ENCODE measurements at regions not wholly inside any gene's neighbourhood (a gene's known extent, or its start where the extent isn't known, plus 50 kb on each side); places are given as distances from the start of the nearest gene placed in this dataset.
A peak's percentile ranks its signal among the peaks of the same experiment; 100 is the strongest.
"Not testable (repeated sequence)": the region's sequence is repeated elsewhere in the genome, so short reads cannot be mapped to it uniquely, and the experiment has no call there.

- no CpG with 5 or more reads among the region's 8 CpGs for WGBS (ENCODE audit: insufficient coverage, insufficient read length)
- not testable (repeated sequence) for H3K36me3 ChIP-seq (ENCODE audit: control insufficient read depth, insufficient read depth, low read length); H3K9me3 ChIP-seq (ENCODE audit: control insufficient read depth, insufficient read depth, low read length); H3K27me3 ChIP-seq (ENCODE audit: control insufficient read depth, insufficient read depth, low read length); DNase-seq (ENCODE audit: low read depth, low spot score); H3K4me3 ChIP-seq (ENCODE audit: low read length); H3K27ac ChIP-seq (ENCODE audit: low read length); H3K4me1 ChIP-seq (ENCODE audit: control insufficient read depth, insufficient read depth, low read length)
These were observed 333.7 kb upstream of the NPAP1 start for GRCh38 chr15:24341876-24342275.

GRCh38 chr15:24352777-24353176 lies 322.8 kb upstream of the NPAP1 start:
- not testable (repeated sequence) for H3K4me3 ChIP-seq (ENCODE audit: low read length); H3K27ac ChIP-seq (ENCODE audit: low read length); H3K36me3 ChIP-seq (ENCODE audit: control insufficient read depth, insufficient read depth, low read length); H3K4me1 ChIP-seq (ENCODE audit: control insufficient read depth, insufficient read depth, low read length); DNase-seq (ENCODE audit: low read depth, low spot score); H3K27me3 ChIP-seq (ENCODE audit: control insufficient read depth, insufficient read depth, low read length); H3K9me3 ChIP-seq (ENCODE audit: control insufficient read depth, insufficient read depth, low read length)
- WGBS (ENCODE audit: insufficient coverage, insufficient read length) = no CpG with 5 or more reads among the region's 6 CpGs

DNA sequence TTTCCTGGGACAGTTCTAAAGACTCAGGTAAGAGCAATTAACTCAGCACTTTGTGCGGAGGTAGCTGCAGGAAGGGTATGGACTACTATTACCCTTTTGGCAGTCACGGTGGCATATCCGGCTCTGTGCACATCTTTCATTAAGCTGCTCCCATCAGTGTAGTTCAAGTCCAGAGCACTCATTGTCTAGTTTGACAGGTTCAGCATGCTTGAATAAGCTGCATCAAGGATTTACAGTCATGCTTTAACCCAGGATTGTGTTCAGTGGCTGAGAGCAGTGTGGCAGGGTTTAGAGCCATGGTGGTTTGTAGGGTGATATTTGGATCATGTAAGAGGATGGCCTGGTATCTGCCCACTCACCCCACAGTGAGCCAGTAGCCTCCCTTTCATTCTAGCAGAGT lies 294.5 kb upstream of the NPAP1 start:
- not testable (repeated sequence) for H3K36me3 ChIP-seq (ENCODE audit: control insufficient read depth, insufficient read depth, low read length); H3K9me3 ChIP-seq (ENCODE audit: control insufficient read depth, insufficient read depth, low read length); H3K4me1 ChIP-seq (ENCODE audit: control insufficient read depth, insufficient read depth, low read length)

GRCh38 chr15:24385258-24385657 lies 290.3 kb upstream of the NPAP1 start:
- H3K4me3 ChIP-seq (ENCODE audit: low read length); H3K27ac ChIP-seq (ENCODE audit: low read length); DNase-seq (ENCODE audit: low read depth, low spot score); H3K9me3 ChIP-seq (ENCODE audit: control insufficient read depth, insufficient read depth, low read length); H3K27me3 ChIP-seq (ENCODE audit: control insufficient read depth, insufficient read depth, low read length); H3K36me3 ChIP-seq (ENCODE audit: control insufficient read depth, insufficient read depth, low read length); H3K4me1 ChIP-seq (ENCODE audit: control insufficient read depth, insufficient read depth, low read length): not testable (repeated sequence)
- no CpG with 5 or more reads among the region's 2 CpGs for WGBS (ENCODE audit: insufficient coverage, insufficient read length)

More for the DNA sequence above, 294.5 kb upstream of the NPAP1 start:
- H3K27me3 ChIP-seq (ENCODE audit: control insufficient read depth, insufficient read depth, low read length); H3K27ac ChIP-seq (ENCODE audit: low read length); DNase-seq (ENCODE audit: low read depth, low spot score); H3K4me3 ChIP-seq (ENCODE audit: low read length): not testable (repeated sequence)
- no CpG with 5 or more reads among the region's 3 CpGs for WGBS (ENCODE audit: insufficient coverage, insufficient read length)

- no peak for DNase-seq (ENCODE audit: low read depth, low spot score)
- Histone ChIP-seq H3K9me3 (ENCODE audit: control insufficient read depth, insufficient read depth, low read length) (no peaks in the 10 kb centered on the region), H3K4me1 (ENCODE audit: control insufficient read depth, insufficient read depth, low read length) (no peaks in the 10 kb centered on the region), H3K27ac (ENCODE audit: low read length) (no peak overlapping the region), H3K36me3 (ENCODE audit: control insufficient read depth, insufficient read depth, low read length) (no peaks in the 10 kb centered on the region), H3K27me3 (ENCODE audit: control insufficient read depth, insufficient read depth, low read length) (no peaks in the 10 kb centered on the region), H3K4me3 (ENCODE audit: low read length) (no peak overlapping the region)
- WGBS (ENCODE audit: insufficient coverage, insufficient read length) = no CpG with 5 or more reads among the region's 1 CpG
These were observed 281.3 kb upstream of the NPAP1 start for GRCh38 chr15:24394303-24394702.

DNA sequence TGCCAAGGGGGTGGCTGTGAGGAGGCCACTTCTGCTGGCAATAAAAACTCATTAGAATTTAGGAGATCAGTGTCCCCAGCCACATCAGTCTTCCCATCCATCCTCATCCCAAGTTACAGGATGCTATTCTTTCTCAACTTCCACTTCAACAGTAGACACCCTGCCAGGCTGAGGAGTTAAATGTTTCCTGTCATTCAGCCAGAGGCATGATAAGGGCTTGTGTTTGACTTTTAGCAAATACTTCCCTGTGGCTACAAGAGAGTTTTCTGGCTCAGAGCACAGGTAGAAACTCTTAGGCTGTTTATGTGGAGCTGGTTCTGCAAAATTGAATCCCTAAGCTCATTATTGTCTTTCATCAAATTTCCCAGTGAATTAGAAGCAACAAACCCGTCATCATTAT lies 262.9 kb upstream of the NPAP1 start:
- H3K4me3 ChIP-seq (ENCODE audit: low read length); H3K9me3 ChIP-seq (ENCODE audit: control insufficient read depth, insufficient read depth, low read length); H3K27ac ChIP-seq (ENCODE audit: low read length); H3K4me1 ChIP-seq (ENCODE audit: control insufficient read depth, insufficient read depth, low read length); H3K27me3 ChIP-seq (ENCODE audit: control insufficient read depth, insufficient read depth, low read length); DNase-seq (ENCODE audit: low read depth, low spot score); H3K36me3 ChIP-seq (ENCODE audit: control insufficient read depth, insufficient read depth, low read length): not testable (repeated sequence)
- WGBS (ENCODE audit: insufficient coverage, insufficient read length) = no CpG with 5 or more reads among the region's 1 CpG

DNA sequence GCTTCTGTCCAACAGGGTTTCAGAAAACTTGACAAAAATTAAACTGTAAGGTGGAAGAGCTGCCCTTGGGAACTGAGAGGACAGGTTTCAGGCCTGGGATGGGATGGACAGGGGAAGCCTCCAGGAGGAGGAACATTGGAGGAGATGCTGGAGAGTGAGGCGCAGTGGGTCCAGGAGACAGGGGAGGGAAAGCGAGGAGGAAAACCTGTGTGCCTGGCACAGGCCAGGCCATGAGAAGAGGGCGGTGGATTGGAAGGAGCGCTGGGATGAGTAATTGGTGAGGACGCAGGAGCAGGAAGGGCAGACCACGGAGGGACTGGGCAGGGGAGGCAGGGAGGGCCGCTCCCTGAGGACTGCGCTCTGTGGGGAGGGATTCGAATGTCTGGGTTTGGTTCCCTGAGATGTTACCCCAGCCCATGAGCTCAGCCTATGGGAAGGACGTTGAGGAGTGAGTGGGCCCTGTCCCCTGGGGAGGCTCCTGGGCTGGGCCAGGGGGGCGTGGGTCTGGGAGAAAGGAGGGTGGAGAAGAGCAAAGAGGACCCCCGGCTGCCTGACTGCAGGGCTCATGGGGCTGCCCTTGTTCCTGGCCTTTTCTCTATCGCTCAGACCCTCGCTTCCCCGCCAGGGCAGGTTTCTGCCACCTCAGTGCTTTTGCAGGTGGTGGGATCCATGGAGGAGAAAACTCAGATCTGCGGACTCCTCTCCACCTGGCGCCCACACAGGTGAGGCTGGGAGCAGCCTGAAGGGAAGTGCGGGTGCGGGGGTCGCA lies 249.1 kb upstream of the NPAP1 start:
- not testable (repeated sequence) for H3K36me3 ChIP-seq (ENCODE audit: control insufficient read depth, insufficient read depth, low read length); H3K27ac ChIP-seq (ENCODE audit: low read length); H3K27me3 ChIP-seq (ENCODE audit: control insufficient read depth, insufficient read depth, low read length); H3K4me1 ChIP-seq (ENCODE audit: control insufficient read depth, insufficient read depth, low read length); H3K9me3 ChIP-seq (ENCODE audit: control insufficient read depth, insufficient read depth, low read length); DNase-seq (ENCODE audit: low read depth, low spot score)
- H3K4me3 ChIP-seq (ENCODE audit: low read length) = peak overlapping the region; percentile 12; the same call in 1 of the 2 replicates
- no CpG with 5 or more reads among the region's 20 CpGs for WGBS (ENCODE audit: insufficient coverage, insufficient read length)

DNA sequence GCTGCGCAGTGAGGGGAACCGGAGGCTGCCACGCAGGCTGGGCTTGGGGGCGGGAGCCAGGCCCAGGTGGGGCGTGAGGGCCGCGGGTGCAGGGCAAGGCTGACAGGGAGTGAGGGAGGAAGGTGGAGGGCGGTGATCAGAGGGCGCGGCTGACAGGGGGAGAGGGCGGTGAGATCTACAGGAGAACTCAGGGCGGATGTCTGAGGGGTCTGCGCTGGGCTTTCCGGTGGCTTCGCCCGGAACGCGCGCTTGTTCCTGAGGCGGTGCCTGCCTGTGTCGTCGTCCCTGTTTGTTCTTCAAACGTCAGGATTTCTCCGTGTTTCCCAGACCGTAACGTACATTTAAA lies 248.5 kb upstream of the NPAP1 start:
- not testable (repeated sequence) for H3K9me3 ChIP-seq (ENCODE audit: control insufficient read depth, insufficient read depth, low read length); H3K27ac ChIP-seq (ENCODE audit: low read length); DNase-seq (ENCODE audit: low read depth, low spot score); H3K27me3 ChIP-seq (ENCODE audit: control insufficient read depth, insufficient read depth, low read length); H3K4me1 ChIP-seq (ENCODE audit: control insufficient read depth, insufficient read depth, low read length); H3K36me3 ChIP-seq (ENCODE audit: control insufficient read depth, insufficient read depth, low read length)
- WGBS (ENCODE audit: insufficient coverage, insufficient read length) = no CpG with 5 or more reads among the region's 26 CpGs
- H3K4me3 ChIP-seq (ENCODE audit: low read length) = peak overlapping the region; percentile 12; the same call in 1 of the 2 replicates

DNA sequence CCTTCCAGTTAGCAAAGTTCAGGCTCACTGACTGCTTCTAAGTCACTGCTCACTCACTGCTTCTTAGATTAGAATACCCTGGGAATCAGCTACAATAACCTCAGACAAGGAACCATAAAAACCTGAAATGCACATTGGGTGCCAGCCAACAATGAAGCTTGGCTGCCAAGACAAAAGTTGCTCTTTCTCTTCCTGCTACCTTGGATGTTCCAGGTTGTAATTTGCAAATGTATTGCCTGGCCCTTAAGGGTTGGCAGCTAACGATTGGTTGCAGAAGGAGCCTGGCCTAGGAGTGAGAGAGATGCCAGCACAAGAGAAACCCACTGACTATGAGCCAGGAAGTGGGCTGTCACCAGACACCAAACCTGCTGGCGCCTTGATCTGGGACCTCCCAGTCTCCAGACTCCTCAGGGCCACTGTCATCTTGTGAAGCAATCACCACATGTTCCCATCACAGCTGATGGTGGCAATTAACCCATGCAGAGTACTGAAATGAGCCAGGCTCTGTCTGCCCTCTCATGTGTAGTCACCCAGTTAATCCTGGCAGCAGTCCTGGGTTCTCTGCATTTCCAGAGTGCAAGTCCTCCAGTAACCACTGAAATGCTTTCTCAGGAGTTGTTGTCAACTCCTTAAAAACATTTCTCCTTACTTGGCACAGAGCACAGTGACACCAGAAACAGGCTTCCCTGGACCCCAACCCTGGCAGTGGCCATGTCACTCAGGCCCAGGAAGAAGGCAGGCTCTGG lies 240.3 kb upstream of the NPAP1 start:
- no CpG with 5 or more reads among the region's 2 CpGs for WGBS (ENCODE audit: insufficient coverage, insufficient read length)
- H3K27me3 ChIP-seq (ENCODE audit: control insufficient read depth, insufficient read depth, low read length); H3K9me3 ChIP-seq (ENCODE audit: control insufficient read depth, insufficient read depth, low read length); H3K27ac ChIP-seq (ENCODE audit: low read length); H3K4me1 ChIP-seq (ENCODE audit: control insufficient read depth, insufficient read depth, low read length); DNase-seq (ENCODE audit: low read depth, low spot score); H3K36me3 ChIP-seq (ENCODE audit: control insufficient read depth, insufficient read depth, low read length); H3K4me3 ChIP-seq (ENCODE audit: low read length): not testable (repeated sequence)

DNA sequence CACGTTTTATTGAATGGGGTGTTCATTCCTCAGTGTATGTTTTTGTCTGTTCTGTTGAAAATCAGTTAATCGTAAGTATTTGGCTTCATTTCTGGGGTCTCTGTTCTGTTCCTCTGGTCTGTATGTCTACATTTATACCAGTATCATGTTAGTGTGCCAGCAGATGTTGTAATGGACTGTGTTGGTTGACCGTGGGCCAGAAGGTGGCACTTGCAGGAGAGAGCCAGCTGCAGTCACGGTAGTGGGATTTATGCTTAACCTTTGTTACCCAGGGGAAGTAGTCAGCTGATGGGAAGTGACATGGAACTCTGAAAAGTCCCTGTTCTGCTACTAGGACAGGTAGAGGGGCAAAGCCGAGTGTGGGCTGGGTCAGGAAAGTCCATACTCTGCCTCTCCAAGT lies 238.3 kb upstream of the NPAP1 start:
- not testable (repeated sequence) for H3K27me3 ChIP-seq (ENCODE audit: control insufficient read depth, insufficient read depth, low read length); H3K36me3 ChIP-seq (ENCODE audit: control insufficient read depth, insufficient read depth, low read length); H3K4me1 ChIP-seq (ENCODE audit: control insufficient read depth, insufficient read depth, low read length); DNase-seq (ENCODE audit: low read depth, low spot score); H3K9me3 ChIP-seq (ENCODE audit: control insufficient read depth, insufficient read depth, low read length); H3K27ac ChIP-seq (ENCODE audit: low read length); H3K4me3 ChIP-seq (ENCODE audit: low read length)
- no CpG with 5 or more reads among the region's 5 CpGs for WGBS (ENCODE audit: insufficient coverage, insufficient read length)

DNA sequence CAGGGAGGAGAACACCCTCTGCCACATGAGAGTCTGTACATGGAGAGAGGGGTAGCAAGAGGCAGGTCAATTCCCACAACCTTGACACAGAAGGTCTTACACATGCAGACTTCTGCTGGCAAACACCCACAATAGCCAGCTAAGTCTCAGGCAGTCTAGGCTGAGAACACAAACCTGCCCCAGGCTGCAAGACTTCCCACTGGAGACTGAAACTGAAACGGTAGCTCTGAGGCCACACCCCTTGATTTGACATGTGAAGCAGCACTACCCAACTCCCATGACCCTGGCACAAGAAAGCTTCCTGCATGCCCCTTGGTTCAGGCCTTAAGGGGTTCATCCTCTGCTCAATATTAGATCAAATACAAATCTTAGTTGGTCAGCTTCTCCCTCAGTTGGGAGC lies 237.8 kb upstream of the NPAP1 start:
- not testable (repeated sequence) for H3K4me3 ChIP-seq (ENCODE audit: low read length); H3K27me3 ChIP-seq (ENCODE audit: control insufficient read depth, insufficient read depth, low read length); H3K9me3 ChIP-seq (ENCODE audit: control insufficient read depth, insufficient read depth, low read length); DNase-seq (ENCODE audit: low read depth, low spot score); H3K27ac ChIP-seq (ENCODE audit: low read length); H3K36me3 ChIP-seq (ENCODE audit: control insufficient read depth, insufficient read depth, low read length); H3K4me1 ChIP-seq (ENCODE audit: control insufficient read depth, insufficient read depth, low read length)
- no CpG with 5 or more reads among the region's 1 CpG for WGBS (ENCODE audit: insufficient coverage, insufficient read length)

All from iPS DF 6.9 (cell line).